ENCODE measurements at regions not wholly inside any gene's neighbourhood (a gene's known extent, or its start where the extent isn't known, plus 50 kb on each side); places are given as distances from the start of the nearest gene placed in this dataset.

- TF ChIP-seq TAF1 (IDR thresholded peaks at IDR 0.05; ENCODE audit: low read depth, low read length) (no peak), POLR2AphosphoS5 (IDR thresholded peaks at IDR 0.05; ENCODE audit: low read depth, low read length) (no peak)
These were observed 114.6 kb downstream of the DLL1 start for GRCh38 chr6:170176136-170176897.
